CMK (cell line): ENCODE measurements at regions not wholly inside any gene's neighbourhood (a gene's known extent, or its start where the extent isn't known, plus 50 kb on each side); places are given as distances from the start of the nearest gene placed in this dataset.
A peak's percentile ranks its signal among the peaks of the same experiment; 100 is the strongest.

Source experiments
- DNase-seq: peaks from one replicate; pipeline ENCODE4 v3.0.0-alpha.2; 2010; ENCODE audit warnings: low read depth

DNA sequence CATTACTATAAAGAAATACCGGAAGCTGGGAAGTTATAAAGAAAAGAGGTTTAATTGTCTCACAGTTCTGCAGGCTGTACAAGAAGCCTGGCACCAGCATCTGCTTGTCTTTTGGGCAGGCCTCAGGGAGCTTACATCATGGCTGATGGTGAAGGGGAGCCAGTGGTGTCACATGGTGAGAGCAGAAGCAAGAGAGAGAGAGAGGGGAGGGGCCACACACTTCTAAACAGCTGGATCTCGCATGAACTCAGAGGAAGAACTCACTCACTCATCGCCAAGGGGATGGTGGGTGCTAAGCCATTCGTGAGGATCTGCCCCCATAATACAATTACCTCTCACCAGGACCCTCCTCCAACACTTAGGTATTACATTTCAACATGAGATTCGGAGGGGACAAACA, 51.8 kb upstream of the ANKRD34C start:
- DNase-seq = no peak

DNA sequence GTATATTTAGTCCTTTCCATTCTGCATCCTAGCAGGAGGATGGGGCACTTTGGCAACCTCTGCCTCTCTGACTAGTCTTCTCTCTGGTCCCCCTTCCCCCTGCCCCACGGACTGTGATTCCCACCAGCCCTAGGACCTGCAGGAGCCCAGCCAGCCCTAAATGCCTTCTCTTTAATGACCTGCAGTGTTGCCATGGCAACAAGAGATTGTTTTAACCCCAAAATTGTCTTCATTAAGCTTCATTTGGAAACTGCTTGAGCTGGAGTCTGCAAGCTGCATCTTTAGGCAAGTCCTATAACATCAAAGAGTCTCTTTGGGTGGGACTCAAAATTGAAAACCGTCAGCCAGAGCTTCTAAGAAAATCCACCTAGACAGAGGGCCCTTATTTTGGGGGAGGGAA, 59.7 kb upstream of the ANKRD34C start:
- no peak for DNase-seq

DNA sequence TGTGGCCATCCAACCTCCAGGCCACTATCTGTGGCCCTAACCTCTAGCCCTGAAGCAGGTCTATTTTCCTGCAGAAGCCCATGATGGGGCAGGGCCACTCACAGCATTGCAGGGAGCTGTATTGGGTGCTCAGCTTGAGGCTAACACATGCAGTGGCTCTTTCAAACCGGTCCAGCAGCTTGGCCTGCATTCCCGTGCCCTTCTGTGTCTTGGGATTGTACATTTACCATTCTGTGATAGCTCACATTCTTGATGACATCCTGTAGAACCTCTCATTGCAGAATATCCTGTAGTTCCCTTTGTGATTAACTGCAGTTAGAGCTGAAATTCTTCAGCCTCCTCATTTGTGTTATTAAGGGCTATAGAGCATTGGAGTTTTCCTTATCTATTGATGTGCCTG, 60.8 kb upstream of the ANKRD34C start:
- DNase-seq = no peak

DNA sequence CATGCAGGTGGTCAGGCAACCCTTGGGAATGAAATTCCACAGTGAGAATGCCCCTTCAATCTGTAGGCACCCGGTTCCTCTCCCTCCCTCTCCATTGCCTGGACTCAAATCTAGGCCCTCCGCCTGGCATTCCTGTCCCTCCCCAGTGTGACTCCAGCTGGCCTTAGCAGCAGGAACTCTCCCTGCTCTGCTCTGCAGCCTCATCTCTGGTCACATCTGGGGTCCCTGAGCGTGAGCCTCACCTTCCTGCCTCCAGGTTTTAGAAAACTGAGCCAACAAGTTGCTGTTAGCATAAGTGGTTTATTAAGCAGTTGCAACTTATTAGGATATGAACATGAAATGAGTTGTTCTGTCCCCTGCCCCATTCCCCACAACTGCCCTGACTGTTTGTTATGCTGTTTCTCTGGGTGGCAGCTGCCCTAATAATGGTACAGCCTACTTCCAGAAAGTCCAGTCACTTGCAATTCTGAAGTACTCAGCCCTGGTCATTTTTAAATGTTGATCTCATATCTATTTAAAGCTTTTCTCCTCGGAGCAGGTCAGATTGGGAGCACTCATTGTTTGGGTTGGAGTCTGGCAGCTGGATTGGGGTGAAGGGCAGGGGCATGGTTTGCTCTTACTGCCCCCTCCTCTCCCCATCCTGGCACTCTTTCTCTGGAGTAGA, 63.0 kb upstream of the ANKRD34C start:
- no peak for DNase-seq

DNA sequence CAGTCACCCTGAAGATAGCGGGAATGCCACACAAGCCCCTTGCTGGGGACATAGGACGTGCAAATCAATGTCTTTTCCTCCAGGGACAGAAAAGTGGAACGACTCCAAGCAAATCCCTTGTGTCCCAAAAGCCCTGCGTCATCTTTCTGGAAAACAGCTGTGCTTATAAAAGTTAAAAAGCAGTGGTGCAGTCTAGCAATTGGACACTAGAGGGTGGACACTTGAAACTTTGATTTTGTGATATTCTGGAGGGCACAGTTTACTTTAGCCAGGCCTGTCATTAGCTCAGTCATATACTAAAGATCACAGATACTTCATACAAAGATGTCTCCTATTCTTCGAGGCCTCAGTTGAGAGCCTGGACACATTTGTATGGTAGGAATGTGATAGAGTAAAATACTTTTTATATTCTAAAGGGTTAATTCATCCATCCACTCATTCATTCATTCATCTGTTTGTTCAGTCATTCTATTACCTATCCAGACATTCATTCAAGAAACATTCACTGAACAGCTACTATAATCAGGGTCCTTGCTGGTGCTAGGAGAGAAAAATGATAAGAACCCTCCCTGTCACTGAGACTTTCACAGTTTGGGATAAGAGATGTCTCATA, 63.8 kb upstream of the ANKRD34C start:
- no peak for DNase-seq

DNA sequence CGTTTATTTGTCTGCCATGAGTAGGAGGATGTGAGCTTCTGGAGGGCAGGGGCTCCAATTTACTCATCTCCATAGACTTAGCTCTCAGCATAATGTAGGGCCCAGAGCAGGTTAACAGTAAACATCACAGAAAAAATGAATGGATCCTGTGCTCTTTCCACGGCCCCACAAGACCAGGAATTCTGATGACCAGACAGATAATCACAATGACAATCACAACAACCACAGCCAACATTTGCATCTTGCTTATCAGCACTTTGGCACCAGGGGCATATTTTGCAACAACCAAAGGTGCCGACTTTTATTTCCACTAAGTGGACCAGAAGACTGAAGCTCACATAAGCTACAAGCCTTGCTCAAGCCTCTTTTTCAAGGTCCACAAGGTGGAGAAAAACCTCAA, 68.9 kb upstream of the ANKRD34C start:
- no peak for DNase-seq

DNA sequence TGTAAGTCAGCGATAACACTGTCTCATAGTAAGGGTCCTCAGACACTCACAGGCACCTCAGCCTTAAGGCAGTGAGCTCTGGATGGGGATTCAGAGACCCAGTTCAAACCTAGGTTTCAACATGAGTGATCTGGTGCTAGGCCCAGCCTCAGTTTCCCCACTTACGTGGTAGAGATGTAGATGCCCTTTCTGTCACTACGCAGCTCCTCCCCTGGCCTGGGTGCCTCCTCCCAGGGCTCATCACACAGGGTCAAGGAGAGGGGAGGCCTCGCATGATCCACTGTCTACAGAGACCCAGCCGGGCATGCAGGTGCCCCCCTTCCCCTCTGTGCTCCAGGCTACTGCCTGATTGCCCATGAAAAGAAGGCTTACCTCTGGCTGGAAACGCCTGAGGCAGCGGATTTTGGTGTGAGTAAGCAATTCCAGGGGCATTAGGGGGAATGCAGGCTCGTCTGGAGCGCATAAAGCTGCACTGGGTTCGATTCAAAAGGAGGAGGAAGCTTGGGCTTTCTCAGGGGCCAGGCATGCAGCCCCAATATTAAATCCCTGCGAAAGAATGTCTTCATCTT, 69.8 kb upstream of the ANKRD34C start:
- DNase-seq = no peak

DNA sequence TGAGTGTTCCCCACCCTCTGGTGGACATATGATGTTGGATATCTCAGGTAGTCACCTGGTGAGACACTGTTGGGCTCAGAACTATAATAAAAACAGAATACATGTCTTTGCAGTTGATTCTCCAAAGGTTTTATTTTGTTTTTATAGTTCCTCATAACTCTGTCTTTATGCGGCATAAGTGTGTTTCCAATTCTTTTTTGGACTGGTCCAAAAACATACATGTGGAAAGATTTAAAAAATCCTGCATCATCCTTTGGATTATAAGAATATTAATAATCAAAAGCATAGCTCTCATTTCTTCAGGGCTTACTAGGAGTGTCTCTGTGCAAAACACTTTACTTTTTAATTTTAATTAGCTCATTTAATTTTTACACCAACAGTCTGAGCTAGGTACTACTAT, 71.0 kb upstream of the ANKRD34C start:
- DNase-seq = no peak

DNA sequence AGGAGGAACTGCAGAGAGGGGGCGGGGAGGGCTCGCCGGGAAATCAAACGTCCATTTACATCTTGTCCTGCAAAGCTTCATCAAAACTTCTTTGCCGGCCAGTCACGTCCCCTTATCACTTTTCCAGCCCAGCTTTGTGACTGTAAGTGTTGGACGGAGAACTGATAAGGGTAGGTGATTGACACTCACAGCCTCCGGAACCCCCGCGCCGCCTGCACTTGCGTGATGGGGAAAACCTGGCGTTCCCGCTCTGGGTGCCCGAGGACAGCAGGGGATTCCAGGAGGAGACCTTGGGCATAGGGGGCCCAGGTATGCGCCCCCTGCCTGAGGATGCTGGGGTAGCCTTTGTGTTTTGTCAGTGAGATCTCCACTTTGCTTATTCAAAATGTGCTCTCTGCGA, 72.8 kb upstream of the ANKRD34C start:
- DNase-seq = peak; percentile 36

DNA sequence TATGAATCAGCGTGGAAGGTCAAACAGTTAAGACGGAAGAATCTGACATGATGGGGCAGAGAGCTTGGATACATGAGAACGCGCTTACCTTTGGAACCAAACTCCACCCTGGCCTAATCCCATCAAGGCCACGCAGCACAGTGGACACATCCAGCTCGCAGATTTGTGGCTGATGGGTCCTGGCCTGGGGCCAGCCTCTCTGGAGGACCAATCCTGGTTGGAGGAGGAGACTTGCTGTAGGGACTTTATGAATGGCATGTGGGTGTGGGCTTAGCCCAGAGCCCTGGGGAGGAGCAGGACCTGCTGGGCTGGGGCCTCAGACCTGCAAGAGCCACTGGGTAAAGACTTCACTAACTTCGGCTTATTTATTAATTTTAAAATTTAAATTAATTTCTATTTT, 73.4 kb upstream of the ANKRD34C start:
- DNase-seq = no peak

DNA sequence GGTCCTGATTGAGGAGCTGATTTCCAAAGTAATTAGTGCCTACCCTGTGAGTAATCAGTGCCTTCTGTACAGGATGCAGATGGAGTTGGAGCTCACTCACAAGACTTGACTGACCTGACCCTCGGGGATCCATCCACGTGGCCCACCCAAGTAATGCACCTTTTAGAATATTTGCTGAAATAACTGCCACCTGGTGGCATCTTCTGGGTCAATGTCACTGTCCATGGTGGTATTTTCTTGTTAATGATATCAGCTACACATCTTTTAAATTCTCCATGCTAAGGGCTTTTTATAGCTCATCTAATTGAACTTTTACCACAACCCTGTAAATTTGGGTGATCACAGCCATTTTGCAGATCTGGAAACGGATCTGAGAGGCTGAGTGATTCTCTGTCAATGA, 74.3 kb upstream of the ANKRD34C start:
- no peak for DNase-seq

DNA sequence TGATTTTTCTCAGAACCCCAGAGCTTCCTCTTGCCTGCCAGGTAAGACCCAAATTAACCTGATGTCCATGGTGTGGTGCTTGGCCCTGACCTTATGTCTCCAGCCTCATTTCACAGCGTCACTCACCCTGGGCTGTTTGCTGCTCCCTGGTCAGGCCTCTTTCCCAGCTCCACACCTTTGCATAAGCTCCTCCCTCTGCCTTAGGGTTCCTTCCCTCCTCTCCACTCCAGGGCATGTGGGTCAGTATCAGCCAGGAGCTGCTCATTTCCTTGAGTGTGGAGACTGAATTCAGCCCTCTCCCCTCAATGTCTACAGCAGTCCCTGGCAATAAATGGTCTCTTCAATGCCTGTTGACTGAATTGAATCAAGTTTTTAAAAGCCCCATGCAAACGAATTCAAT, 75.6 kb upstream of the ANKRD34C start:
- DNase-seq = no peak

DNA sequence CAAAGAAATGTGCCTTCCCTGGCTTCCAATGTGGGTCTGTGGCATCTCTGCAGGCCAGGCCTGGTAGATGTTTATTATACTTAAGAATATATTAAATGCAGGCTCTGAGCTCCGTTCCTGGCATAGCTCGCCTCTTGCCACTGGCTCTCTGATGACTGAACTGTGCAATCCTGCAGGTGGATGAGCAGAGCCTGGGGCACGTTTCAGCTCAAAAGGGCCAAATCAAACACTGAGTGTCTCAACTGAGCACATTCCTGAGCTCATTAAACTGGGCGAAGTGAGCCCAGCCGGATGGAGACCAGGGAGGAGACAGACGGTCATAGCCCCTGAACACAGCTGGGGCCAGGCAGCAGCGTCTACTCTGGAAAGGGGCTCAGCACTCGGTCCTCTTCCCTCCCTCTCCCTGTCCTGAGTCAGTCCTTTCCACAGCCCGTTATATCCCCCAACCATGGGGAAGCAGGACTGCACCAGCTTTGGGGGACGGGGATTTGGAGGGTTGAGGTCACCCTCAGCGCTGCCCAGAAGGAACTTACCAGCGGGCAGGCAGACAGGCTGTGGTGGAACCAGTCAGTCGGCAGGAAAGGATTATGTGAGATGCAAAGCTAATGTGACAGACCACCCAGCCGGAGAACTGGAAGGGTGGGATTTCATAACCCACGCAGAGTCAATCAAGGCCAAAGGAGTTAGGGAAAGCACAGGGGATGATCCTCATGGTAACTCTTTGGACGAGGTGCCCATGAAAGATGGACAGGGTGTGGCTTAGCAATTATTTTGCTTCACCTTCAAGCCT, 77.4 kb upstream of the ANKRD34C start:
- no peak for DNase-seq

DNA sequence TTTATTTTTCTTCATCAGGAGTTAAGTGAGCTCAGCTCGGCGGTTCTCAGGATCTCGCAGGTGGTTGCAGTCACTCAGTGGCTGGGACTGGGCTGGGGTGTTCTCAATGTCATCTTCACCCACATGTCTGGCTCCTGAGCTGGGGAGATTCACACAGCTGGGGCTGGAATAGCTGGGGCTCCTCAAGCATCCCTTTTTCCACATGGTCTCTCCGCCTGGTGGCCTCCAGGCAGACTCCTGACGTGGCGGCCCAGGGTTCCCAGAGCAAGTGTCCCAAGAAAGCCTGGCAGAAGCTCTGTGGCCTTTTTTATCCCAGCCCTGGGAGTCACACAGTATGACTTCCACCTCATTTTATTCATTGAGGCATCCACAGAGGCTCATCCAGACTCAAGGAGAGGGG, 84.1 kb upstream of the ANKRD34C start:
- DNase-seq = no peak

DNA sequence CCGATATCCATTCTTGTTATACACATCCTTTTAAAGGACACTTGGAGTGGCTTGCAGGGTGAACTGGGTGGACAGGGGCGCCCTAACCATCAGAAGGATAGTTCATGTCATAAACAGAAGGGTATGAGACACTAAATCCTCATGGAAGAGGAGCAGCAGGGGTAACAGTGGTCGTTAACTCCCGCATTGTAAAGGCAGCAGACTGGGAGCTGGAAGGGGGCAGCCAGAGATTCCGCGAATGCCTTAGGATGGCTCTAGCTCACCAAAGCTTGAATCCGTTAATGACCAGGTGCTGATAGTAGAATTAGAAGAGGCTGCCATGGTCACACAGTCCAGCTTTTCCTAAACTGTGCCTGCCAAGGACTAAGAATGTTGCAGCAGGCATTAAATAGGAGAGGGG, 85.2 kb upstream of the ANKRD34C start:
- DNase-seq = no peak

DNA sequence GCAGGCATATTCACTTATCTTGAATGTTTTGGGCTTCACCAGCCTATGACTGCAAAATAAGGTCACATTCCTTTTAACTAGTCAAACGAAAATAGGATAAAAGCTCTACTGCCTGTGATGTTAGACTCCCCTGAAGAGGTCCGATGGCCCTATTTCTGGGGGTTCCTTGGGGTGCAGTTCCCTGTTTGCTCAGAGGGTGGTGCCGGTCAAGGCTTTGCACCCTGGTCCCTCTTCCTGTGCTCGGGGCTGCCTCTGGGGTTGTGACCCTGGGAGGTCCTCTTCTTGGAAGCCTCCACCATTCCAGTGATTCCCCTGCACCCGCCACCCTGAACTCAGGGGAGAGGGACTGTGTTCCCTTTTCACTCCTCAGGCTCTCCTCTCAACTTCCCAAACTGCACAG, 86.7 kb upstream of the ANKRD34C start:
- DNase-seq = no peak

DNA sequence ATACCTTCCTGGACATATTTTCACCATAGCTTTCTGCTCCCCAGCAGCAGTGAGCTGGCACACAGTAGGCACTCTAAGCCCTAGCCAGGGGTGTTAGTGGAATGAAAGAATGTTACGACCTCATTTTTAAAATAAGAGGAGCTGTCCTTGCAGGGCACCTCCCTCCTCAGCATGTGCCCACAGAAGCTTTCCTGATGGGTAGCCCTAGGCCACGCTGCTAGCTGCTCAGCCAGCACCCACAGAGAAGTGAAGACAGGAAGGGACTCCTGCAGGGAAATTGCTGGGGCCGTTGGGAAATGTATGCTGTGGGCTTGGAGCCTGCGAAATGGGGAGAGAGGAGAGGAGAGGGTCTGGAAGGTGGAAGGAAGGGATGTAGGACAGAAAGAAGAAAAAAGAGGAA, 87.3 kb upstream of the ANKRD34C start:
- DNase-seq = no peak

DNA sequence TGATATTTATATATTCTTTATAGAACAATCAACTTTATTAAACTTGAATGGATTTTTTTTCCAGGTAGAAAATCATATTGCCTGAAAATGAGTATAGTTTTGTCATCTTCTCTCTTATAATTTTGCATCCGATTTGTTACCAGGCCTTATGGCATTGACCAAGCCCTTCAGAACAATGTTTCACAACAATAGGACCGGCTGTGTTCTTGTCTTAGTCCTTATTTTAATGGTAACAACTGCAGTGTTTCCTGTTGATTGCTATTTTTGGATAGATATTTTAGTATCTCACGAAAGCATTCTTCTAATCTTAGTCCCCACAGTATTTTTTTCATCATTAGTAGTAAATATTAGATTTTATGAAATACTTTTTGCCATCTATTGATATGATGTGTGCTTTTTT, 88.1 kb upstream of the ANKRD34C start:
- no peak for DNase-seq

DNA sequence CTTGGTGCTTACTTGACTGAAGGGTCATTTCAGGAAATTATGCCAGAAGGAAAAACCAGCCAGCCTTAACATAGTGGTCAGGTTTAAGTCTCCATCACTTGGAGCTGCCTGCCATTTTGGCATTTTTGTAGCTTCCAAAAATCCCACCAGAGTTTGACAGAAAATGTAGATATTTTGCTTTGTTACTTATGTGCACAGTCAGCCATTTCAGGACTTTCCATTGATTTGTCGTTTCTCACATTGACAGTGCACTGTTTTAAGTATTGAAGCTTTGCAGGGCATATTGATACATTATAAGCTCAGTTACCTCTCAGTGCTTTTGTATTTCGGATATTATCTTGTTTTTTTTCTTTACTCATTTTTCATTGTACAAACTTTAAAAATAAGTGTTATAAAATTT, 89.0 kb upstream of the ANKRD34C start:
- DNase-seq = no peak

DNA sequence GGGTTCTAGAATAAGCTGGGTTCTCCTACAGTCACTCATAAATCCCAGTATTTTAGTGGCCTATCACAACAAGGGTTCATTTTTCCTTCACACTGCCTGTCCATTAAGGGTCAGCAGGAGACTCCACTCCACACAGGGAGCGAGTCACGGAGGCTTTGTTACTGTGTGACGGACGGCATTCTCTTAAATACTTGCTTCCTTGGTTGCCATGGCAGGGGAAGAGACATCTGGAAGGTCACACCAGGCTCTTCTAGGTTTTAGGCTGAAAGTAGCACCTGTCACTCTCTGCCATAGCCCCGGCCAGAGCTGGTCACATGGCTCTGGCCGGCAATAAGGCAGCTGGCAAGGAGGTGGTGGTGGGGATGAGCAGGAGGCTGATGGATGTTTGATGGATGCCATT, 89.4 kb upstream of the ANKRD34C start:
- DNase-seq = no peak

DNA sequence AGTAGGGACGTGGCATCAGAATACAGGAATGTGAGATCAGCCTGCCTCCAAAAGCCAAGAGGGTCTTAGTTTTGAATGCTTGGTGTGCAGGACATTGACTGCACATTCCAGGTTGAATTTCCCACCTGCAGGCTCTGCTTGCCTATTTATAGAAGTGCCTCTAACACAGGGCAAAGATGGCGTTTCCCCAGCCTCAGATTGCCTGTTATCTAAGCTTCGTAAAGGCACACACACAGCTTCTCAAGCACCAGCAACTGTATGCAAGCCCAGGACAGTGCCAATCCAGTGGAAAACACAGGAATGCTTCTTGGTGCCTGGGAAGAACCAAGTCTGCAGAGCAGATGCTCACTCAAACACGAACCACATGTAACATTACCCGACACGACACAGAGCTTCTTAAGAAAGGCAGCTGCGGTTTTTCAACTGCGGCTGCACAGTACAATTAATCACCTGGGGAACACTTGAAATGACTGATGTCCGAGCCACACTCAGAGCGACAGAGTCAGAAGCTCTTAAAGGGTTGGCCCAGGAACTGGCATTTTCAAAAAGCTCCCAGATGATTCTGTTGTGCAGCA, 90.0 kb upstream of the ANKRD34C start:
- no peak for DNase-seq

DNA sequence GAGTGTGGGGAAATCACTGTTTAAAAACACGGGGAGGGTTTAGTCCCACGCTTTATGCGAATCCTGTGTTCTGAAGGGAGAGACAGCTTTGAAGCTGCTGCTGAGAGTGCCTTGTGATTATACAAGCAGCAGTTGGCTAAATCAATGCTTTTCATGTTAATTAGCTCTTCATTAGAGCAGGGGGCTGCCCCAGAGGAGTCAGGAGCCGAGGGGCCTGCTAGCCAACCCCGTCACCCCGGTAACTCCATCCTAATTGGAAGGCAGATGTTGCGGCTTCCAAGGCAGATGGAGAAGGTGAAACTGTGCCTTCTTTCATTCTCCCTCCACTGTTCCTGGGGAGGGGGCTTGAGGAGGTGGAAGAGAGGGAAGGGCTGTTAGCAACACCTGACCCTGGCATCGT, 92.4 kb upstream of the ANKRD34C start:
- DNase-seq = no peak

DNA sequence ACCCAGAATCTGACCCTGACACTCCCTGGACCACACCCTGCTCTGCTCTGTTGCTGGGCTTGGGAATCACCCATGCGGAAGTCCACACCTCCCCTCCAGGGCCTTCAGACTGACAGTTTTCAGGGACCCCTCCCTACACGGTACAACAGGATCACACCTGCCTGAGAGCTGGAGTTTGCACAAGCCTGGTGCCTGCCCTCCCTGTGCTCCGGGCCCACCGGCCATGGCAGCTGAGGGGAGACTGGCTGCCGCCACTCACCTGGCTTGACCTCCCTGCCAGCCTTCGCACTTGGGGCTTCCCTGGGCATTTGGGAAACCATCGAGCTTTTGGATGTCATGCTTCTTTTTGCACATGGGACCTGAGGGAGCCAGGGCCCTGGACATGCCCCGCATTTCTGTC, 95.9 kb upstream of the ANKRD34C start:
- no peak for DNase-seq
